ENCODE measurements at regions not wholly inside any gene's neighbourhood (a gene's known extent, or its start where the extent isn't known, plus 50 kb on each side); places are given as distances from the start of the nearest gene placed in this dataset.

GRCh38 chr9:18365651-18366050, 108.3 kb upstream of the ADAMTSL1 start (continued):
- no peak for TF ChIP-seq ZBTB11 (CRISPR knock-in tag; IDR thresholded peaks at IDR 0.05)
- no peak for TF ChIP-seq PAX8 (IDR thresholded peaks at IDR 0.05)
- no peak for TF ChIP-seq CUX1 (IDR thresholded peaks at IDR 0.05; ENCODE audit: insufficient replicate concordance, low read depth, low read length)
- TF ChIP-seq KAT2A (conservative IDR thresholded peaks at IDR 0.05; ENCODE audit: control insufficient read depth, low read depth, low read length): no peak
- TF ChIP-seq CEBPZ (IDR thresholded peaks at IDR 0.05; ENCODE audit: low read depth, low read length): no peak
- no peak for TF ChIP-seq BMI1 (IDR thresholded peaks at IDR 0.05; ENCODE audit: borderline replicate concordance)
- TF ChIP-seq ZNF592 (IDR thresholded peaks at IDR 0.05): no peak
- TF ChIP-seq ELK1 (IDR thresholded peaks at IDR 0.05; ENCODE audit: low read depth, low read length): no peak
- TF ChIP-seq MXI1 (IDR thresholded peaks at IDR 0.05; ENCODE audit: low read depth, low read length): no peak
